Femur (tissue), 1 donor: ENCODE measurements at regions not wholly inside any gene's neighbourhood (a gene's known extent, or its start where the extent isn't known, plus 50 kb on each side); places are given as distances from the start of the nearest gene placed in this dataset.
A peak's percentile ranks its signal among the peaks of the same experiment; 100 is the strongest.
"Not testable (repeated sequence)": the region's sequence is repeated elsewhere in the genome, so short reads cannot be mapped to it uniquely, and the experiment has no call there.

Experiments
- DNase-seq: peaks from one replicate; pipeline ENCODE4 v3.0.0-alpha.2; 2017

DNA sequence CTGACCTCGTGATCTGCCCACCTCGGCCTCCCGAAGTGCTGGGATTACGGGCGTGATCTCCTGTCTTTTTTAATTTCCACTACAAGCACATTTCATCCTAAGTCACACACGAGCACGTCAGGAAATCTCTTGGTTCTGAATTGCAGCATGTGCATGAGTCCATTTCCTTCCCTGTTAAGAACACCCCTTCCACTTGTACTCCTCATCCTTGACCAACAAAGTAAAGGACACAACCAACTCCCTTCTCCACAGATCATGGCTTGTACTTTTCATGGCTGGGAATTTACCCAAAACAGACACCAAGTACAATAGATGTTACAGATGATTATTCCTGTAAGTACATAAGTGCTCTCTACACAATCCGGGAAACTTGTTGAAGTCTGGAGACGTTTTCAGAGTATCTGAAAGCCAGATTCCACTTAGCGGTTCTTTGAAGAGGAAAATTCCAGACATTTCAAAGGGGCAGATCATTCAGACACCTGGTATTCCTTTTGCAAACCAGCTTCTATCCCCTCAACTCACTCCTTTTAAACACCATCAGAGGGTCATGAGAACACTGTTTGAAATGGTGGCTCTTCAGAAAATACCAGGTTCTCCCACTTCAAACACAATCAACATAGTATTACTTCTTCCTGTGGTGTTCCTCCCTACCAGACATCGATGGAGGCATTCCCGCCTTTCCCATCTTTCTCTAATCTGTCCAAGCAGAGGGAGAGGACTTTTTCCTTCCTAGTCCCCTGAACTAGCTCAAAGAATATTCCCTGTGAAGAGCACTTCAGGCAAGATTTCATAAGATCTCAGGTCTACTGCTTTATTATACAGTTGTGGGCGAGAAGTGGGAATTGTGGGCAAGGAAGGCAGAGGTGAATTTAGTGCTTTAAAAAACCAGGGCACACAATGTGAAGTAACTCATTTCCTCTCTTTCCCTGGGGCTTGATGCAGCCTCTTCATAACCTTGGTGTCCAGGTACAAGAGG lies 80.1 kb upstream of the TSC22D2 start:
- no peak for DNase-seq

DNA sequence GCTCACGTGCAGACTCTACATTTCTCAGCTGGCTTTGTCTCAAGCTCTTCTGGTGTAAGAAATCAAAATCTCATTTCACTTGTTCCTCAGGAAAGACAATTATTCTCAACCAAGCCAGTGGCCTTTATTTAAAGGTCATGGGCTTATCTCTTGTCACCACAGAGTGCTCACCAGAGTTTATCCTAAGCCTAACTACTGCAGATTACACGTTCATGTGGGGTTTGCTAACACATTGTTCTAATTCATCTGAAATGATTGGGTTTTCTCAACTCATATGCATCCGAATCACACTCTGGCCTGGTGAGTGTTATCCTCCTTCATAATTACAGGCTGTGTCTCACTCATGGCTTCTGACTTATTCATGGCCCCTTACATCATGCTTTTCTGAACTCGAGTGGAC lies 83.3 kb upstream of the TSC22D2 start:
- no peak for DNase-seq

DNA sequence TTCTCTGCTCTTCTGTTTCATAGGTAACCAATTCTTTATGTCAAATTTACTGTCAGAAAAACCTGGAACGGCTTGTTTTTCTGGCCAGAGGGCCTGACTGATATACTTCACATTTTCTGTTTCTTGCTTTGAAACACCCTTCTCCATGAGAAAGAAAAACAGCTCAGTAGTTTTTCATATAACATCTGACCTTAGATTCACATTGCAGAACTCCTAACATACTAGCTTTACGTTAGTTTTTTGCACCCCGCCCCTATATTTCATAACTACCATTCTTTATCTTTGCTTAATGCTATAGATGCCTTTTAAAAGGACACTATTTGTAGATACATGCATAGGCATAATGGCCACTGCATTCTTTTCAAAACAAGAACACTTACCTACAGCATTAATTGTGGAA lies 83.9 kb upstream of the TSC22D2 start:
- DNase-seq: no peak

DNA sequence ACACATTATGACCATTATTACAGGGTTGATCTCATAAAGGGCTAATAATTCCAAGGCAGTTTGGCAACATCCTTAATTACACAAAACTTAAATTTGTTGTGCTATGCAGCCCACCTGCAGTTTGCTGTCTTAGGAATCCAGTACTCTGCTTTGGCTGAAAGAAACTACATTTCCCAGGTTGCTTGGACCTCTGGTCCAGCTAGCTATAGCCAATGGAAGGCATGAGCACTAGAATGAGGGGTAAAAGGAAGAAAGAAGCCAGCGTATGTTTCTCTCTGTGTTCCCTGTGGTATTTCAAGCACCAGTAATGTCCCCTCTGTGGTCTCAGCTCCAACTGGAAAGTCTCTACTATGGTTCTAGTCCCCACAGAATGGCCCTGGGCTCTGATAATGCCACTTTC lies 84.3 kb upstream of the TSC22D2 start:
- DNase-seq: no peak

DNA sequence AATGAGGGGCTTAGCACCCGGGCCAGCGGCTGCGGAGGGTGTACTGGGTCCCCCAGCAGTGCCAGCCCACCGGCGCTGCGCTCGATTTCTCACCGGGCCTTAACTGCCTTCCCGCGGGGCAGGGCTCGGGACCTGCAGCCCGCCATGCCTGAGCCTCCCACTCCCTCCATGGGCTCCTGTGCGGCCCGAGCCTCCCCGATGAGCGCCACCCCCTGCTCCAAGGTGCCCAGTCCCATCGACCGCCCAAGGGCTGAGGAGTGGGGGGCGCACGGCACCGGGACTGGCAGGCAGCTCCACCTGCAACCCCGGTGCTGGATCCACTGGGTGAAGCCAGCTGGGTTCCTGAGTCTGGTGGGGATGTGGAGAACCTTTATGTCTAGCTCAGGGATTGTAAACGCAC lies 85.0 kb upstream of the TSC22D2 start:
- not testable (repeated sequence) for DNase-seq

DNA sequence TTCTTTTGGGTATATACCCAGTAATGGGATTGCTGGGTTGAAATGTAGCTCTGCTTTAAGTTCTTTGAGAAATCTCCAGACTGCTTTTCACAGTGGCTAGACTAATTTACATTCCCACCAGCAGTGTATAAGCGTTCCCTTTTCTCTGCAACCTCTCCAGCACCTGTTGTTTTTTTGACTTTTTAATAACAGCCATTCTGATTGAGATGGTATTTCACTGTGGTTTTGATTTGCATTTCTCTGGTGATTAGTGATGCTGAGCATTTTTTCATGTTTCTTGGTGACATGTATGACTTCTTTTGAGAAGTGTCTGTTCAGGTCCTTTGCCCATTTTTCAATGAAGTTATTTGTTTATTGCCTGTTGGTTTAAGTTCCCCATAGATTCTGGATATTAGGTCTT lies 87.1 kb upstream of the TSC22D2 start:
- DNase-seq: not testable (repeated sequence)

DNA sequence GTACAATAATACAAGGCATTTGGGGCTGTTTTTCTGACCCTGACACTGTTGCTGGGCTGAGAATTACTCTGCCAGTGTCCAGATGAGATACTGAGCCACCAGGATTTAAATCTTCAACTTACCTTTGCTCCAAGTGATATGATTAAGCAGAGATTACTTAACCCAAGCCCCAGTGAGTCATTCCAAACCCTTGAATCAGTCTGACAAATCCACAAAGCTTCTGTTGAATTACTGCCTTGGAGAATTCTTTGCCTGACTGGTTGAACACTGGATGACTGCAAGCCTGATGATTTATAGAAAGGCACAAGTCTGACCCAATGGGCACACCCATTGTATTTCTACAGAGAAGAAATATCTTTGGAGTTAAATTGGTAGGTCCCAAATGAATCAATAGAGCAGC lies 88.2 kb upstream of the TSC22D2 start:
- DNase-seq: no peak

DNA sequence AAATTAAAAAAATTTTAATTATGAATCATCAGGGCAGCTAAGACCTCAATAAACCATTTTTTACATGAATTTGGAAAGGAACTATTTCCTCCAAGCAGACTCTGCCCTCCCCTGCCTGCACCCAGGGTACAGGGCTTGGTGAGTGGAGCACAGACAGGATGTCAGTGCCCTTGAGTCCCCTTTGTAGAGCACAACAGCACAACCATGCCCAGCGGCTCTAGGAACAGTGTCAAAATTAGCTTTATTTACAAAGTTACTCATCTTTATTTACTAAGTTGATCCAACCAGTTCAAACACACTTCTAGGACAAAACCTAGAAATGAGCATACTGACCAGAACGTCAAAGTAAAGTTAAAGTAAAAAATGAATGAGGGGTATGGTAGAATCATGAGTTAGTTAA lies 90.6 kb upstream of the TSC22D2 start:
- no peak for DNase-seq

DNA sequence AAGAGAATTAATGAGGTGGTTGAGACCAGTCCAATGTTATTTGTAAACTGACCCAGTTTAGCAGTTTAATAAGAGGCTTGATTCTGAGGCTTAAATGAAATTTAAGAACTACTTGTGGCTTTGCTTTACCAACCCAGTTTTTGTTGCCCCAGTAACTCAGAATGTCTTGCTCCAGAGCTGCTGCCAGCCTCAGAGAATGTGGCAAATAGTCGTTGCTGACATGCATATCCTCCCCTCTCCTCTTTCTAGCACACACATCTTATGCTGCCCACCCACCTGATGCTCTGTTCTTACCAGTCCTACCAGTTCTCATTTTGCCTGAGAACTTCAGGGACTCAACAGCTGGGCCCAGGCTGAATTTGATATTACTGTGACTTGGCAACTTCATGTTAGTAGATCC lies 92.4 kb upstream of the TSC22D2 start:
- no peak for DNase-seq

DNA sequence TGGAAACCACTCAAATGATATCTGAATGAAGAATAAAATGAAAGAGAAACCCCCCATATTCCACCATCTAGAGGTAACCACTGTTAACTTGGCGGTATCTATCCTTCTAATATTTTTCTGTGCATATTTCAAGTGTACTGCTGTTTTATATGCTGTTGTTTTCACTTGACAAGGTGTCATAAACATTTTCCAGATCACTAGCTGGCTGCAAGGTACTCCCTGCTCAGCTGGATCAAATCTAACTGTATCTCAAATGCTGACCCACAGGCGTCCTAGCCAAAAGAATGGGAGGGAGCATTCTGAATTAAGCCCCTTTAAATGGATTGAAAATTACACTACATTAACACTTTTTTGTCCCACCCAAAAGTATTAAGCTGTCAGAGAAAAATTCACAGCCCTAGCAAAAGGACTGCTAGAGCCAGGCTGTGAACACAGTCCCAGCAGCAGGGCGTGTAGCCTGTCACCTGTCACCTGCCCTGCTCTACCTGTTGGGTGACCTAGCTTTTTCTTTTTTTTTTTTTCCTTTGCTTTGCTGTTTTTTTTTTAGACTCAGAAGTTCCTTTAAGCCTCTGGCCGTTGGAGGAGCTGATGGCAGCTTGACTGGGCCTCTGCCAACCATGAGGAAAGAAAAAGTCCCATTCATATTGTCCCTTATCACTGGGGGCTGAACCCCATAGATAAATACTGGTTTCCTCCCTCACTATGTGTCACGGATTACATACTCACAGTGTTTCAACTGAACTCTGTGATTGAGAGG lies 93.7 kb upstream of the TSC22D2 start:
- no peak for DNase-seq

DNA sequence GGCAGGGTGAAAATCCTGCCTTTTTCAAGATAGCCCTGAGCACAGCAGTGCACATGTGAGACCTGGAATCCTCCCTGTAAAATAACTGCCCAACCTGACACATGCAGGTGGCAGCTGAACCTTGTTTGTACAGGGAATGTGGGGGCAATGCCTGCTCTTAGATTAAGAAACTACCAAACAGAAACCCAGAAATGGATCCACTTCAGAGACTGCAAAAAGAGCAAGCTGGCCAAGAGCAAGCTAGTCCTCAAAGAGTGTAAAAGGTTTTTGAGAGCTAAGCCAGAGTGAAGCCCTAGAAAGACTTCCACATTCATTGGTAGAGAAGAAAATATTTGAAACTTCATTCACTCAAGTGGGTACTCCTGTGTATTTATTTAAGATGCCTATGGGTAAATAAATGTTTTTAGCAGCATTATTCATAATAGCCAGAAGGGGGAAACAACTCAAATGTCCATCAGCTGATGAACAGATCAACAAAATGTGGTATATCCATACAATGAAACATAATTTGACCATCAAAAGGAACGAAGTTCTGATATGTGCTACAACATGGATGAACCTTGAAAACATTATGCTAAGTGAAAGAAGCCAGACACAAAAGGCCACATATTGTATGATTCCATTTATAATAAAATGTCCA lies 96.0 kb upstream of the TSC22D2 start:
- no peak for DNase-seq

DNA sequence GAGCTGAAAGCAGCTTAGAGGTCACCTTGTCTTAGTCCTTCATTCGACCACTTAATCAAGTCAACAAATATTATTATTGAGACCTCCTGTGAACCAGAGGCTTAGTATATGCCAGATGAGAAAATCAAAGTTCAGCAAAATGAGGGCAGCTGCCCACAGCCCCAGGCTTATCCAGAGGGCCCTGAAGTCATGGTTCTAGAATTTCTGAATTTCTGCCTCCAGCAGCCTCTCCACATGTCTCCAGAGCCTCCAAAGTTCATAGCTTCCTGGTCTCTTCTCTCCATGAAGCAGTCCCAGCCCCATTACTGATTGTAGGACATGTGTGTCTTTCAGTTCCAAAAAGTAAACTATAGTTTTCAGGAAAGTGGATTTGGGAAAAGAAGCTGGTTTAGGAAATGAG lies 96.9 kb upstream of the TSC22D2 start:
- no peak for DNase-seq

DNA sequence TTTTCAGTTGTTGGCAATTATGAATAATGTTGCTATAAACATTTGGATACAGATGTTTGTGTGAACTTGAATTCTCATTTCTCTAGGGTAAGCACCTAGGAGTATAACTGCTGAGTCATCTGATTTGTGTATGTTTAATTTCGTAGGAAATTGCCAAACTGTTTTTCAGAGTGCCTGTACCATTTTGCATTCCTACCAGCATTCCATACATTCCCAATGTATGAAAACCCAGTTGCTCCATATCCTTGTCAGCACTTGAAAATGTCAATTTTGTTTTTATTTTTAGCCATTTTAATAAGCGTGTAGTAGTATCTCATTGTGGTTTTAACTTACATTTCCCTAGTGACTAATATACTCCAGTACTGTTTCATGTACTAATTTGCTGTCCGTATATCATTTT lies 98.5 kb upstream of the TSC22D2 start:
- DNase-seq: no peak

DNA sequence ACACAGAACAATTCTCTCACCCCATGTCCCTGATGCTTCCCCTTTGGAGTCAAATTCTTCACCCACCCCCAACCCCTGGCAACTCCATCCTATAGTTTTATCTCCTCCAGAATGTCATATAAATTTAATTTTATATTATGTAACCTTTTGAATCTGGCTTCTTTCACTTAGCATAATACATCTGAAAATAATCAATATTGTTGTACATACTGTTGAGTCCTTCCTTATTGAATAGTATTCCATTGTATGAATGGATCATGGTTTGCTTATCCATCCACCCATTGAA lies 98.9 kb upstream of the TSC22D2 start:
- DNase-seq: no peak

DNA sequence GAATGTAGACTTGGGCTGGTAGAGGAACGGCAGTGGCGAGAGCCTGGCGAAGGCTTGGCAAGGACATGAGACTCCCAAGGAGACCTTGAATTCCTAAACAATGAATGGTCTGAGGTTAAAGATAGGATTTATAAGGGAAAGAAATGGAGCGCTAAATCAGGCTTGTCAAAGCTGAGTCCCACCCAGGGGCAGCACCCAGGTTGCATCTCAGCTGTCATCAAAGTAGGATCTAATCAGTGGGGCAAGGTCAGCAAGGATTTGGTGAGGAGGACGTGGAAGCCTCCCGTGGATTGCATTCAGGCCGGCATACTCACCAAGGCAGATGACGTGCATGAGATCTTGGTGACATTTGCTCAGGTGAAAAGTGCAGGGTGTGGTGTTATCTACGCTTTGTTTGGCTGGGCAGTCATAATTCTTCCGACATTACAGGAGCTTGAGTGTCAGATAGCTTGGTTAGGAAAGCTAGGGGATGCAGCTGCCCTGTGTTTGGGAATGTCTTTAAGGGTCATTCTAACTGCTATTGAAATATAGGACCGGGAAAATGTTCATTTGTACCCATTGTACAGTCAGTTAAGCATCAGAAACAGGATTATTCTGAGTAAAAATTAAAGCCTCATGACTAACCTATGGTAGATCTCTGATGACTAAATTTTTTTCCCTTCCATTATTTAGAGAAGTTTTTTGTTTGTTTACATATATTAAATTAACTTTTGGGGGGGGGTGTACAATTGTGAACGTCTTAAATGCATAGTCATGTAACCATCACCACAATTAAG lies 99.4 kb upstream of the TSC22D2 start:
- no peak for DNase-seq

DNA sequence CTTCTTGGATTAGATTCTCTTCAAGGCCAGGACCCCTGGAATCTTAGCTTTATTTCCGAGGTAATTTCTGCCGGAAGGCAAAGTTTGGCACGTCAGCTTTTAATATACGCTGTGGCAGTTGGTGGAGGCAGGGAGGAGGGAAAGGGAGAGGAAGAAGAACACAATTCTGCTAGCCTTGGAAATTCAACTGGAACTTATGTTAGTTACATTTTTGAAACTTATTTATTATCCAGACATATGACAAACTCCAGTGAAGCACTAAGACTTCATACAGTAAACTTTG lies 100.1 kb upstream of the TSC22D2 start:
- peak; percentile 45 for DNase-seq

DNA sequence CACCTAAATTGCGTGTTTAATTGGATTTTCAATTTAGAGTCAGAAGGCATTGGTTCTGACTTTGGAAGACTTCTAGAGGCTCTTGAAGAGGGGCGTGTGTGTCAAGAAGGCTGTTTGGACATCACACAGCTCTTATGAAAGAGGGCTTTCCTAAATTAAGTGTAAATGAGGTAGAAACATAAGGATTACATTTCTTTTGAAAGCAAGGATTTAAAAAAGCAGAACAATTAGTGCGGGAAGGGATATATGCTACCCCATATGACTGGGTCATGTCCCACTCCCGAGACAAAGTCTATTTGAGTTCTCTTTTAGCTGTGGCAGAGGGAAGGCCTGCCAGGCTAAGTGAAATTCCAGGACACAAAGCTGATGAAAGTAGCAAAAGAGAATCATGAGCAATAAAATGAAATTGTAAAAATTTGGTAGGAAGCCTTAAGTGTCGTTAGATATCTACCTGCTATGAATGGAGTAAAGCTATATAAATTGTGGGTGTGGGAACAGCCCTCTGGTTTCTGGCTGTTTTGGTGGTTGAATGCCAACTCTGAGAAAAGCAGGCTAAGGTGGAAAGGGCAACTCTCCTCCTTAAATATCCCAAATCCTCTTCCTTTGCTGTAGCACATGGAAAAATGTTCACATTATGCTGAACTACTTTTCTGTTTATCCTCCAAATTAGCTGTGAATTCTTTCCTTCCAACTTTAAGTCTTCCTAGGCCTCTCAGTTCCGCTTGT lies 100.6 kb upstream of the TSC22D2 start:
- DNase-seq: peak; percentile 46

DNA sequence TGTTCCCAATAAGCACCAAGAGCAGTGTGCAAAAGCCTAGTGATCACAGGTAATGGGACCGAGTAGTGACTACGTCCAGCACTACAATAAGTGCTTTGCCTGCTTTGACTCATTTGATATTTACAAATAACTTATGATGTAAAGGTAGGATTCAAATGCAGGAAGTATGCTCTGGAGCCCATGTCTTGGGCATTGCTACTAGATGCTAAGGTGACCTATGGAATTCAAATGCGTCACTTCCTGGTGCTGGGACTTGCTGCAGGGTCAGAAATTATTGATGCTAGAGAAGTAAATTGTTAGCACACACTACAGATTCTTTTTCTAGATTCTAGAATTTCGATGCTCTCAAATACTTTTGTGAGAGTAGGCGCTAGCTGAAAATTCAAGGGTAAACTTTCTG lies 101.2 kb upstream of the TSC22D2 start:
- DNase-seq: no peak

DNA sequence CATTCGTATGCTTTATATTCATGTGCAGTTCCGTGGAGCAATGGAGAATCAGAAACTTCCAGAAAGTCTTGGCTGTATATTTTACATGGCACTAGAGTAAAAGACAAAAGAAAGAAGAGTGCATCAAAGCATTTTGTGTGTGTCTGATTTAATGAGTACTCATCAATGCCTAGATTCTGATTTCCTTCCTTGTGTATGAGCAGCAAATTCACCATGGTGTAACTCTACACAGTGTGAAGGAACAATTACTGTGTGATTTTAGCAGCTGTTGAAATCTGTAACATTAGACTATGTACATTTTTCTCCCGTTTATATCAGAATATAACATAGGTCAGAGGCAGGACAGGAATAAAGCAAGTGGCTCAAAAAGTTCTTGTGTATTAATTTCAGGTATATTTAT lies 102.0 kb upstream of the TSC22D2 start:
- DNase-seq: no peak

DNA sequence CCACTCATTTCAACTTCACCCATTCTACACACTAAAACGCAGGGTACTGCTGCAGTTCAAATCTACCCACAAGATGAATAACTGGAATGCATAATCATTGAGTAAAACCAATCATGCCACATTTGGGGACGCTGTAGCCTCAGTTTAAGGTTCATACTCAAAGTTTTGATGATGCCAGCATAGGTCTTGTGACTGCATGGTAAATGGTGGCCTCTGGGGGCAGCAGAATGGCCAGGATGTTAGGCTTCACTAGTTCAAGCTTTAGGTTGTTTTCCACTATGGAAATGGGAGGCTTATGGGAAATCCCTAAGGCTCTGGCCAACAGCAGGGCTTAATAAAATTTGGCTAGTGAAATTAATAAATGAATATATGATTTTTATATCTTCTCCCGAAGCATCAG lies 104.3 kb upstream of the TSC22D2 start:
- no peak for DNase-seq

DNA sequence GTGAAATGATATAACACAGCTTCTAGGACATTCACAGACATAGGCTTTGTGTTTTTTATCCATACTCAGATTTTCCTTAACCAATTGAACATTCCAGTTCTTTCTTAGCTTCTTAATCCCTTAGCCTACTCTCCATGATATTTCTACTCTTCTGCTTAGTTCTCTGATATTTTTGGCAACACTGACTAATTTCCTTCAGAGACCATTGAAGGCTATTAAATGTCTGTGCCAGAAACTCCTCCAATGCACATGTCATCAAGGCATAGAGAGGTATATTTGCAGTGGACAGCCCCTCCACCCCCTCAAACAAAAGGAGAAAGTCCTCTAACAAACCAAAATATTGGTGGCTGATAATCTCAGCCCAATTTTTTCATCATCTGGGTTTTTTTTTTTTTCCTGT lies 105.9 kb upstream of the TSC22D2 start:
- DNase-seq: no peak

DNA sequence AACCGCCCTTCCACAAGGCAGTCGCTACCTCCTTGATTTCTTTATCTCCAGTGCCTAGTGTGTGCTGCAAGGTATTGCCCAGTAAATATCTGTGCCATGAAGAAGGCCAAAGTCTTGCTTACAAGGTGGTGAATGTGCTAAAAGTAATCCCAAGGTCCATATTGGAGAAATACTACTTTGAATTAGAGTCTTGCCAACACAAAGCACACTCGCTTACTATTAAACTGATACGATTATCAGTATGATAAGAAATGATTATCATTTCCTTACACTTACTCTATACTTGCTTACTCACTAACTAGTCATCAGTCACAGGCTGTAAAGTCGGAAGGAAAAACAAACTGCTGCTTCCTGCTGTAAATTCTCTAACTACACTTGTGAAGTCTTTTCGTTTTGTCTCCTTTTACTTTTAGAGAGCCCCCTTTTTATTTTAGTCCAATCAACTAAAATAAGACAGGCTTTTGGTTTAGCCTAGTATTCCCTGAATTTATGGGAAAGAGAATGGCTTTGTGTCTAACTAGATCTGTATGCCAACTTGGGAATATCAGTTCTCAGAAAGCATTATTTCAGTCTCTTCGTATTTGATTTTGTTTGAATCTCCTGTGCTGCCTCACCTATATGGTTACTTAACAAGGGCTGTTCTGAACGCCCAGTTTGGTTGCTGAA lies 107.1 kb upstream of the TSC22D2 start:
- DNase-seq: no peak
